Neural cell (in vitro differentiated cells): ENCODE measurements at regions not wholly inside any gene's neighbourhood (a gene's known extent, or its start where the extent isn't known, plus 50 kb on each side); places are given as distances from the start of the nearest gene placed in this dataset.

Experiments used
- H2AFZ ChIP-seq: fragments of 200-600, 300-800 bp; sonication (generic), shearing (Covaris generic); 2 replicates; pipeline ENCODE4 v1.6.0; 2014; ENCODE audit warnings: low read depth, mild to moderate bottlenecking, antibody characterized with exemption, low read length, moderate library complexity
- H3F3A ChIP-seq: fragments of 200-600 bp; shearing (Covaris generic); 2 replicates; pipeline ENCODE4 v1.6.1; 2016; ENCODE audit warnings: mild to moderate bottlenecking, moderate library complexity, mixed read lengths, antibody characterized with exemption, low read length; ENCODE audit not compliant: insufficient read depth, poor library complexity, severe bottlenecking
- H3K27ac ChIP-seq: fragments of 200-600, 300-800 bp; sonication (generic), shearing (Covaris generic); 2 replicates; pipeline ENCODE4 v1.5.1; 2014; ENCODE audit warnings: mild to moderate bottlenecking, low read length, moderate library complexity
- H3K27me3 ChIP-seq: fragments of 300-800, 200-600 bp; sonication (generic), shearing (Covaris generic); 2 replicates; pipeline ENCODE4 v1.6.0; 2014; ENCODE audit warnings: mild to moderate bottlenecking, low read depth, low read length, moderate library complexity; ENCODE audit not compliant: insufficient read depth
- H3K36me3 ChIP-seq: fragments of 300-800, 200-600 bp; sonication (generic), shearing (Covaris generic); 2 replicates; pipeline ENCODE4 v1.5.1; 2014; ENCODE audit warnings: mild to moderate bottlenecking, antibody characterized with exemption, low read length, moderate library complexity; ENCODE audit not compliant: insufficient read depth
- H3K4me2 ChIP-seq: fragments of 300-800, 200-600 bp; sonication (generic), shearing (Covaris generic); 2 replicates; pipeline ENCODE4 v1.6.0; 2014; ENCODE audit warnings: mild to moderate bottlenecking, low read length
- H3K4me3 ChIP-seq: fragments of 300-800, 200-600 bp; sonication (generic), shearing (Covaris generic); 2 replicates; pipeline ENCODE4 v1.5.1; 2014; ENCODE audit warnings: mild to moderate bottlenecking, low read length, moderate library complexity
- H3K79me2 ChIP-seq: fragments of 200-600 bp; shearing (Covaris generic); replicated peaks from 2 replicates; pipeline ENCODE4 v1.6.0; 2014; ENCODE audit warnings: mild to moderate bottlenecking, low read length, moderate library complexity; ENCODE audit not compliant: insufficient read depth
- H3K9ac ChIP-seq: fragments of 300-800, 200-600 bp; sonication (generic), shearing (Covaris generic); 2 replicates; pipeline ENCODE4 v1.6.1; 2016; ENCODE audit warnings: mild to moderate bottlenecking, low read length, mixed read lengths
- H3K9me2 ChIP-seq: fragments of 200-600 bp; shearing (Covaris generic); 2 replicates; pipeline ENCODE4 v1.6.1; 2016; ENCODE audit warnings: mild to moderate bottlenecking, low read length, mixed read lengths; ENCODE audit not compliant: insufficient read depth
- H3K9me3 ChIP-seq: fragments of 200-600, 300-800 bp; sonication (generic), shearing (Covaris generic); 2 replicates; pipeline ENCODE4 v1.6.1; 2016; ENCODE audit warnings: mild to moderate bottlenecking, mixed run types, low read length, moderate library complexity, mixed read lengths
- H4K20me1 ChIP-seq: fragments of 200-600 bp; shearing (Covaris generic); 2 replicates; pipeline ENCODE4 v1.6.1; 2016; ENCODE audit warnings: mild to moderate bottlenecking, mixed run types; ENCODE audit not compliant: insufficient read depth
- CTCF ChIP-seq: fragments of 450-650 bp; IDR thresholded peaks from 2 replicates; pipeline ENCODE4 v1.5.1; 2014; ENCODE audit warnings: antibody characterized with exemption, mild to moderate bottlenecking, moderate library complexity; ENCODE audit not compliant: poor library complexity, severe bottlenecking
- EP300 ChIP-seq: fragments of 450-650 bp; conservative IDR thresholded peaks from 2 replicates; pipeline ENCODE4 v1.6.1; 2014; ENCODE audit warnings: antibody characterized with exemption, mild to moderate bottlenecking, moderate library complexity; ENCODE audit not compliant: poor library complexity, severe bottlenecking
- EZH2 ChIP-seq: fragments of 200-600, 300-800 bp; shearing (Covaris generic), sonication (generic); IDR thresholded peaks from 2 replicates; pipeline ENCODE4 v1.6.1; 2014; ENCODE audit warnings: antibody characterized with exemption, low read length, borderline replicate concordance, mild to moderate bottlenecking; ENCODE audit not compliant: insufficient read depth, poor library complexity, severe bottlenecking
- MXI1 ChIP-seq: fragments of 450-650 bp; conservative IDR thresholded peaks from 2 replicates; pipeline ENCODE4 v1.6.1; 2014; ENCODE audit warnings: antibody characterized with exemption, mild to moderate bottlenecking; ENCODE audit not compliant: poor library complexity, severe bottlenecking
- POLR2AphosphoS5 ChIP-seq: IDR thresholded peaks from 2 replicates; pipeline ENCODE4 v1.6.1; 2012
- RAD21 ChIP-seq: fragments of 450-650 bp; conservative IDR thresholded peaks from 2 replicates; pipeline ENCODE4 v1.6.1; 2014; ENCODE audit warnings: antibody characterized with exemption, mild to moderate bottlenecking, moderate library complexity
- REST ChIP-seq: IDR thresholded peaks from 2 replicates; pipeline ENCODE4 v1.6.1; 2012; ENCODE audit warnings: borderline replicate concordance
- SMC3 ChIP-seq: fragments of 450-650 bp; conservative IDR thresholded peaks from 2 replicates; pipeline ENCODE4 v1.6.1; 2014; ENCODE audit warnings: antibody characterized with exemption, mild to moderate bottlenecking, moderate library complexity; ENCODE audit not compliant: poor library complexity
- TAF1 ChIP-seq: IDR thresholded peaks from 2 replicates; pipeline ENCODE4 v1.6.1; 2012; ENCODE audit warnings: low read depth

- H3K4me2 ChIP-seq = no peak overlapping the region
- H3F3A ChIP-seq = no peaks in the 10 kb centered on the region
- no peaks in the 10 kb centered on the region for H4K20me1 ChIP-seq
- no peaks in the 10 kb centered on the region for H3K79me2 ChIP-seq
- H2AFZ ChIP-seq = no peak overlapping the region
- H3K9me2 ChIP-seq = no peaks in the 10 kb centered on the region
- no peaks in the 10 kb centered on the region for H3K27me3 ChIP-seq
- no peaks in the 10 kb centered on the region for H3K9me3 ChIP-seq
- H3K9ac ChIP-seq = no peak overlapping the region
- no peaks in the 10 kb centered on the region for H3K36me3 ChIP-seq
- no peak overlapping the region for H3K27ac ChIP-seq
- no peak for TF ChIP-seq CTCF
- no peak for TF ChIP-seq EP300
- no peak for TF ChIP-seq SMC3
- TF ChIP-seq POLR2AphosphoS5 = no peak
- no peak for TF ChIP-seq RAD21
- no peak for TF ChIP-seq TAF1
- TF ChIP-seq EZH2 = no peak
- no peak for TF ChIP-seq MXI1
- TF ChIP-seq REST = no peak
- no peak overlapping the region for H3K4me3 ChIP-seq
Observed at GRCh38 chr22:34072585-34072984, 152.3 kb upstream of the LARGE1 start.

- H3K27me3 ChIP-seq = no peaks in the 10 kb centered on the region
- no peaks in the 10 kb centered on the region for H3K79me2 ChIP-seq
- no peaks in the 10 kb centered on the region for H3F3A ChIP-seq
- H3K4me3 ChIP-seq = no peak overlapping the region
- H3K27ac ChIP-seq = no peak overlapping the region
- no peak overlapping the region for H2AFZ ChIP-seq
- no peaks in the 10 kb centered on the region for H3K9me2 ChIP-seq
- no peaks in the 10 kb centered on the region for H3K36me3 ChIP-seq
- TF ChIP-seq POLR2AphosphoS5 = no peak
- TF ChIP-seq REST = no peak
- no peak for TF ChIP-seq SMC3
- TF ChIP-seq RAD21 = no peak
- no peak for TF ChIP-seq CTCF
- TF ChIP-seq TAF1 = no peak
- H4K20me1 ChIP-seq = no peaks in the 10 kb centered on the region
- H3K4me2 ChIP-seq = no peak overlapping the region
- H3K9me3 ChIP-seq = no peaks in the 10 kb centered on the region
- H3K9ac ChIP-seq = no peak overlapping the region
Observed at GRCh38 chr22:34080433-34080832, 160.2 kb upstream of the LARGE1 start.
